ENCODE measurements at regions not wholly inside any gene's neighbourhood (a gene's known extent, or its start where the extent isn't known, plus 50 kb on each side); places are given as distances from the start of the nearest gene placed in this dataset.

DNA sequence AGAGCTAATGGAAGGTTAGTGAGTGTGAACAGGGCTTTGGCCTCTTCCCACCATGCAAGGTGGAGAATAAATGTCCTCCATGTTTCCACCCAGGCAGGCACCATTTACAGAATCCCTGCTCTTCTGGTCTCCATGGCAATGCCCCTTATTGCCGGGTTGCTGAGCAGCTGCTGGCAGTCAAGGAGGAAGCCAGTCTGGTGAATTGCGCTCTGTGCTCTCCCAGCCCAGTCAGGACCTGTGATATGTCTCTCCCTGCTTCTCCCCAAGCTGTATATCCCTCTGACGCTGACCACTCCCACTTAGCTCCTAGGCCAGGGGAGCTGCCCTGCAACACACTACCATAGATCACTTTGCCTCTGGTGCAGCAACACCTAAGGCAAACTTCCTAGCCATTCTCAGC, 402.1 kb upstream of the ERCC4 start:
- no peak overlapping the region for H3K4me3 ChIP-seq
- no peaks in the 10 kb centered on the region for H3K27me3 ChIP-seq (ENCODE audit: control insufficient read depth in 2 of 2, insufficient read depth in 2 of 2, low read length in 2 of 2)
- in situ Hi-C loops (cut with MboI), result no loop called here
- H3K9me3 ChIP-seq (replicated peaks; ENCODE audit: control insufficient read depth, insufficient read depth, low read depth, low read length), result no peaks in the 10 kb centered on the region
- no TSS peak for BruUV-seq (replicated peaks)
- 0% methylated on average over 3 of the region's 3 CpGs for WGBS (ENCODE audit: insufficient coverage, low coverage, missing lambda C conversion rate)
- DNase-seq (ENCODE audit: extremely low read depth in 1 of 4, low spot score in 3 of 4), result no peak
- ChIA-PET POLR2A (interaction anchor here (0.6 kb wide), 1 partner anchor 14 kb away, joined by 3 read pairs; no protein-coding TSS in a partner anchor), CTCF (ENCODE audit: low intra/inter-chr PET ratio) (no interaction called here)
- no peaks in the 10 kb centered on the region for H3K79me2 ChIP-seq (ENCODE audit: control insufficient read depth, insufficient read depth, low read length)
- no peak overlapping the region for H3K27ac ChIP-seq (ENCODE audit: extremely low read depth, low read depth, low read length)
- intact Hi-C loops (cut with micrococcal nuclease), result no loop called here
- no peak overlapping the region for H2AFZ ChIP-seq (ENCODE audit: low read depth, low read length)
- no peaks in the 10 kb centered on the region for H4K20me1 ChIP-seq (replicated peaks; ENCODE audit: control insufficient read depth, insufficient read depth, low read length)
- H3K4me1 ChIP-seq (replicated peaks in 1 of 2; ENCODE audit: control insufficient read depth in 2 of 2, insufficient read depth in 2 of 2, low read length in 2 of 2), result no peaks in the 10 kb centered on the region
- FAIRE-seq, result no peak
- ATAC-seq, result no peak
- no peaks in the 10 kb centered on the region for H3K36me3 ChIP-seq (ENCODE audit: control insufficient read depth, insufficient read depth, low read length)
- no peak overlapping the region for H3K9ac ChIP-seq (ENCODE audit: insufficient read depth in 1 of 2, low read depth in 2 of 2, low read length in 2 of 2)
- H3K4me2 ChIP-seq (ENCODE audit: insufficient read depth, low read length), result no peak overlapping the region
- no peaks in the 10 kb centered on the region for H3K9me1 ChIP-seq (ENCODE audit: control insufficient read depth, insufficient read depth, low read length)
- no peak for TF ChIP-seq TAF7 (tag; IDR thresholded peaks at IDR 0.05)
- TF ChIP-seq RAD51 (IDR thresholded peaks at IDR 0.05; ENCODE audit: borderline replicate concordance, low read depth), result no peak
- no peak for TF ChIP-seq CBFA2T2 (conservative IDR thresholded peaks at IDR 0.05)
- TF ChIP-seq, protein P1, sequence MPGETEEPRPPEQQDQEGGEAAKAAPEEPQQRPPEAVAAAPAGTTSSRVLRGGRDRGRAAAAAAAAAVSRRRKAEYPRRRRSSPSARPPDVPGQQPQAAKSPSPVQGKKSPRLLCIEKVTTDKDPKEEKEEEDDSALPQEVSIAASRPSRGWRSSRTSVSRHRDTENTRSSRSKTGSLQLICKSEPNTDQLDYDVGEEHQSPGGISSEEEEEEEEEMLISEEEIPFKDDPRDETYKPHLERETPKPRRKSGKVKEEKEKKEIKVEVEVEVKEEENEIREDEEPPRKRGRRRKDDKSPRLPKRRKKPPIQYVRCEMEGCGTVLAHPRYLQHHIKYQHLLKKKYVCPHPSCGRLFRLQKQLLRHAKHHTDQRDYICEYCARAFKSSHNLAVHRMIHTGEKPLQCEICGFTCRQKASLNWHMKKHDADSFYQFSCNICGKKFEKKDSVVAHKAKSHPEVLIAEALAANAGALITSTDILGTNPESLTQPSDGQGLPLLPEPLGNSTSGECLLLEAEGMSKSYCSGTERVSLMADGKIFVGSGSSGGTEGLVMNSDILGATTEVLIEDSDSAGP (CRISPR knock-in tag; IDR thresholded peaks at IDR 0.05), result no peak
- TF ChIP-seq STAG1 (CRISPR knock-in tag; IDR thresholded peaks at IDR 0.05; ENCODE audit: borderline replicate concordance), result no peak
- TF ChIP-seq, protein P2, sequence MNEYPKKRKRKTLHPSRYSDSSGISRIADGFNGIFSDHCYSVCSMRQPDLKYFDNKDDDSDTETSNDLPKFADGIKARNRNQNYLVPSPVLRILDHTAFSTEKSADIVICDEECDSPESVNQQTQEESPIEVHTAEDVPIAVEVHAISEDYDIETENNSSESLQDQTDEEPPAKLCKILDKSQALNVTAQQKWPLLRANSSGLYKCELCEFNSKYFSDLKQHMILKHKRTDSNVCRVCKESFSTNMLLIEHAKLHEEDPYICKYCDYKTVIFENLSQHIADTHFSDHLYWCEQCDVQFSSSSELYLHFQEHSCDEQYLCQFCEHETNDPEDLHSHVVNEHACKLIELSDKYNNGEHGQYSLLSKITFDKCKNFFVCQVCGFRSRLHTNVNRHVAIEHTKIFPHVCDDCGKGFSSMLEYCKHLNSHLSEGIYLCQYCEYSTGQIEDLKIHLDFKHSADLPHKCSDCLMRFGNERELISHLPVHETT (CRISPR knock-in tag; conservative IDR thresholded peaks at IDR 0.05 in 1 of 2, IDR thresholded peaks at IDR 0.05 in 1 of 2), result no peak
- TF ChIP-seq, protein P3, sequence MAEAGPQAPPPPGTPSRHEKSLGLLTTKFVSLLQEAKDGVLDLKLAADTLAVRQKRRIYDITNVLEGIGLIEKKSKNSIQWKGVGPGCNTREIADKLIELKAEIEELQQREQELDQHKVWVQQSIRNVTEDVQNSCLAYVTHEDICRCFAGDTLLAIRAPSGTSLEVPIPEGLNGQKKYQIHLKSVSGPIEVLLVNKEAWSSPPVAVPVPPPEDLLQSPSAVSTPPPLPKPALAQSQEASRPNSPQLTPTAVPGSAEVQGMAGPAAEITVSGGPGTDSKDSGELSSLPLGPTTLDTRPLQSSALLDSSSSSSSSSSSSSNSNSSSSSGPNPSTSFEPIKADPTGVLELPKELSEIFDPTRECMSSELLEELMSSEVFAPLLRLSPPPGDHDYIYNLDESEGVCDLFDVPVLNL (CRISPR knock-in tag; IDR thresholded peaks at IDR 0.05; ENCODE audit: low read depth), result no peak
- TF ChIP-seq, protein P4, sequence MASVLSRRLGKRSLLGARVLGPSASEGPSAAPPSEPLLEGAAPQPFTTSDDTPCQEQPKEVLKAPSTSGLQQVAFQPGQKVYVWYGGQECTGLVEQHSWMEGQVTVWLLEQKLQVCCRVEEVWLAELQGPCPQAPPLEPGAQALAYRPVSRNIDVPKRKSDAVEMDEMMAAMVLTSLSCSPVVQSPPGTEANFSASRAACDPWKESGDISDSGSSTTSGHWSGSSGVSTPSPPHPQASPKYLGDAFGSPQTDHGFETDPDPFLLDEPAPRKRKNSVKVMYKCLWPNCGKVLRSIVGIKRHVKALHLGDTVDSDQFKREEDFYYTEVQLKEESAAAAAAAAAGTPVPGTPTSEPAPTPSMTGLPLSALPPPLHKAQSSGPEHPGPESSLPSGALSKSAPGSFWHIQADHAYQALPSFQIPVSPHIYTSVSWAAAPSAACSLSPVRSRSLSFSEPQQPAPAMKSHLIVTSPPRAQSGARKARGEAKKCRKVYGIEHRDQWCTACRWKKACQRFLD (CRISPR knock-in tag; IDR thresholded peaks at IDR 0.05), result no peak
- no peak for TF ChIP-seq ZNF174 (CRISPR knock-in tag; IDR thresholded peaks at IDR 0.05)
- TF ChIP-seq BCOR (IDR thresholded peaks at IDR 0.05), result no peak
- TF ChIP-seq, protein P5, sequence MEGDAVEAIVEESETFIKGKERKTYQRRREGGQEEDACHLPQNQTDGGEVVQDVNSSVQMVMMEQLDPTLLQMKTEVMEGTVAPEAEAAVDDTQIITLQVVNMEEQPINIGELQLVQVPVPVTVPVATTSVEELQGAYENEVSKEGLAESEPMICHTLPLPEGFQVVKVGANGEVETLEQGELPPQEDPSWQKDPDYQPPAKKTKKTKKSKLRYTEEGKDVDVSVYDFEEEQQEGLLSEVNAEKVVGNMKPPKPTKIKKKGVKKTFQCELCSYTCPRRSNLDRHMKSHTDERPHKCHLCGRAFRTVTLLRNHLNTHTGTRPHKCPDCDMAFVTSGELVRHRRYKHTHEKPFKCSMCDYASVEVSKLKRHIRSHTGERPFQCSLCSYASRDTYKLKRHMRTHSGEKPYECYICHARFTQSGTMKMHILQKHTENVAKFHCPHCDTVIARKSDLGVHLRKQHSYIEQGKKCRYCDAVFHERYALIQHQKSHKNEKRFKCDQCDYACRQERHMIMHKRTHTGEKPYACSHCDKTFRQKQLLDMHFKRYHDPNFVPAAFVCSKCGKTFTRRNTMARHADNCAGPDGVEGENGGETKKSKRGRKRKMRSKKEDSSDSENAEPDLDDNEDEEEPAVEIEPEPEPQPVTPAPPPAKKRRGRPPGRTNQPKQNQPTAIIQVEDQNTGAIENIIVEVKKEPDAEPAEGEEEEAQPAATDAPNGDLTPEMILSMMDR (IDR thresholded peaks at IDR 0.05 in 2 of 3, conservative IDR thresholded peaks at IDR 0.05 in 1 of 3; ENCODE audit: insufficient read depth in 2 of 3, low read depth in 1 of 3, low read length in 3 of 3), result no peak
- TF ChIP-seq STAT6 (CRISPR knock-in tag; IDR thresholded peaks at IDR 0.05), result no peak
